ENCODE measurements at regions not wholly inside any gene's neighbourhood (a gene's known extent, or its start where the extent isn't known, plus 50 kb on each side); places are given as distances from the start of the nearest gene placed in this dataset.

GRCh38 chr11:134571301-134571700 is 159.3 kb upstream of the B3GAT1 start:
- no peaks in the 10 kb centered on the region for H3K36me3 ChIP-seq
- Mint-ChIP-seq H3K4me3 (no peak overlapping the region), H3K27me3 (ENCODE audit: insufficient read depth, low read depth) (peaks cover 6% of the 10 kb centered on the region), H3K36me3 (no peaks in the 10 kb centered on the region), H3K9me3 (no peaks in the 10 kb centered on the region), H3K27ac (no peak overlapping the region), H3K4me1 (peaks cover 17% of the 10 kb centered on the region)
- no peak overlapping the region for H3K4me2 ChIP-seq
- H3K4me1 ChIP-seq: peaks cover 7% of the 10 kb centered on the region
- H2AFZ ChIP-seq (replicated peaks): no peak overlapping the region
- H3F3A ChIP-seq (ENCODE audit: low read depth): no peaks in the 10 kb centered on the region
- DNase-seq (ENCODE audit: low spot score): no peak
- H4K20me1 ChIP-seq (ENCODE audit: low read depth): no peaks in the 10 kb centered on the region
- no peak for TF ChIP-seq CTCF (IDR thresholded peaks at IDR 0.05)
- no peak for TF ChIP-seq EZH2 (IDR thresholded peaks at IDR 0.05)
- no peak for TF ChIP-seq EZH2phosphoT487 (IDR thresholded peaks at IDR 0.05)
- H3K79me2 ChIP-seq (ENCODE audit: low read depth): no peaks in the 10 kb centered on the region
- H3K27ac ChIP-seq: no peak overlapping the region
- H3K4me3 ChIP-seq: no peak overlapping the region
- no peak overlapping the region for H3K9ac ChIP-seq
- H3K9me3 ChIP-seq (ENCODE audit: low read depth): no peaks in the 10 kb centered on the region
- H3K27me3 ChIP-seq: no peaks in the 10 kb centered on the region

- TF ChIP-seq EZH2 (IDR thresholded peaks at IDR 0.05): no peak
- no peak for TF ChIP-seq CTCF (IDR thresholded peaks at IDR 0.05)
- TF ChIP-seq EZH2phosphoT487 (IDR thresholded peaks at IDR 0.05): no peak
- no peak overlapping the region for H3K4me2 ChIP-seq
- H3K27ac ChIP-seq: no peak overlapping the region
- H3K9me3 ChIP-seq (ENCODE audit: low read depth): no peaks in the 10 kb centered on the region
- no peak overlapping the region for H3K4me3 ChIP-seq
- no peaks in the 10 kb centered on the region for H3F3A ChIP-seq (ENCODE audit: low read depth)
- H3K27me3 ChIP-seq: no peaks in the 10 kb centered on the region
- H3K9ac ChIP-seq: no peak overlapping the region
- Mint-ChIP-seq H3K27ac (no peak overlapping the region), H3K27me3 (ENCODE audit: insufficient read depth, low read depth) (peaks cover 5% of the 10 kb centered on the region), H3K4me3 (no peak overlapping the region), H3K4me1 (peaks cover 6% of the 10 kb centered on the region), H3K9me3 (no peaks in the 10 kb centered on the region), H3K36me3 (no peaks in the 10 kb centered on the region)
- H2AFZ ChIP-seq (replicated peaks): no peak overlapping the region
- H4K20me1 ChIP-seq (ENCODE audit: low read depth): no peaks in the 10 kb centered on the region
- no peaks in the 10 kb centered on the region for H3K4me1 ChIP-seq
- no peaks in the 10 kb centered on the region for H3K36me3 ChIP-seq
- no peak for DNase-seq (ENCODE audit: low spot score)
- no peaks in the 10 kb centered on the region for H3K79me2 ChIP-seq (ENCODE audit: low read depth)
Measured at GRCh38 chr11:134569195-134569594, 157.2 kb upstream of the B3GAT1 start.

GRCh38 chr11:134566311-134566710 is 154.3 kb upstream of the B3GAT1 start:
- Histone ChIP-seq H3K4me2 (no peak overlapping the region), H3K4me3 (no peak overlapping the region), H3K9ac (no peak overlapping the region), H3K36me3 (no peaks in the 10 kb centered on the region), H3F3A (ENCODE audit: low read depth) (no peaks in the 10 kb centered on the region), H3K79me2 (ENCODE audit: low read depth) (no peaks in the 10 kb centered on the region), H3K4me1 (no peaks in the 10 kb centered on the region), H2AFZ (replicated peaks) (no peak overlapping the region), H3K27me3 (no peaks in the 10 kb centered on the region), H4K20me1 (ENCODE audit: low read depth) (no peaks in the 10 kb centered on the region), H3K27ac (no peak overlapping the region), H3K9me3 (ENCODE audit: low read depth) (no peaks in the 10 kb centered on the region)
- H3K9me3 Mint-ChIP-seq: no peaks in the 10 kb centered on the region
- no peak for DNase-seq (ENCODE audit: low spot score)
- no peaks in the 10 kb centered on the region for H3K36me3 Mint-ChIP-seq
- H3K27ac Mint-ChIP-seq: no peak overlapping the region
- H3K4me1 Mint-ChIP-seq: peaks cover 9% of the 10 kb centered on the region
- peaks cover 2% of the 10 kb centered on the region for H3K27me3 Mint-ChIP-seq (ENCODE audit: insufficient read depth, low read depth)
- TF ChIP-seq EZH2 (IDR thresholded peaks at IDR 0.05): no peak
- TF ChIP-seq CTCF (IDR thresholded peaks at IDR 0.05): no peak
- TF ChIP-seq EZH2phosphoT487 (IDR thresholded peaks at IDR 0.05): no peak
- no peak overlapping the region for H3K4me3 Mint-ChIP-seq
